Thymus (tissue), 11 donors: ENCODE measurements at regions not wholly inside any gene's neighbourhood (a gene's known extent, or its start where the extent isn't known, plus 50 kb on each side); places are given as distances from the start of the nearest gene placed in this dataset.
A peak's percentile ranks its signal among the peaks of the same experiment; 100 is the strongest.

Source experiments
- DNase-seq, 9 donors: peaks; one replicate each; pipeline ENCODE4 v3.0.0-alpha.2; 2013; ENCODE audit warnings: low spot score in 9 of 9, low read depth in 6 of 9, missing footprints in 1 of 9
- H3K27ac ChIP-seq, 2 donors: one replicate each; pipeline ENCODE4 v1.5.1; 2013; ENCODE audit warnings: control low read depth in 1 of 2, low read depth in 1 of 2, low read length in 1 of 2, mild to moderate bottlenecking in 1 of 2, moderate library complexity in 1 of 2
- H3K27me3 ChIP-seq, 2 donors: one replicate each; pipeline ENCODE4 v1.5.1; 2013; ENCODE audit warnings: low read length in 1 of 2; ENCODE audit not compliant: control insufficient read depth in 2 of 2, insufficient read depth in 1 of 2
- H3K36me3 ChIP-seq, 2 donors: one replicate each; pipeline ENCODE4 v1.5.1; 2013; ENCODE audit warnings: low read length in 1 of 2, mild to moderate bottlenecking in 1 of 2, moderate library complexity in 1 of 2; ENCODE audit not compliant: control insufficient read depth in 2 of 2, insufficient read depth in 2 of 2
- H3K4me1 ChIP-seq, 2 donors: one replicate each; pipeline ENCODE4 v1.5.1; 2013; ENCODE audit warnings: low read length in 2 of 2; ENCODE audit not compliant: control insufficient read depth in 2 of 2, insufficient read depth in 2 of 2
- H3K4me3 ChIP-seq, 2 donors: one replicate each; pipeline ENCODE4 v1.5.1; 2013; ENCODE audit warnings: low read length in 2 of 2, control low read depth in 1 of 2, mild to moderate bottlenecking in 1 of 2
- H3K9me3 ChIP-seq, 2 donors: one replicate each; pipeline ENCODE4 v1.5.1; 2013; ENCODE audit warnings: low read length in 1 of 2, mild to moderate bottlenecking in 1 of 2; ENCODE audit not compliant: control insufficient read depth in 2 of 2, insufficient read depth in 1 of 2
- WGBS: extraction: QIAGEN DNeasy Blood & Tissue Kit; methylation state at CpG from one replicate; pipeline ENCODE4 v1.1.7; 2013; 5-methylcytosine and 5-hydroxymethylcytosine counted together
- donor health status: healthy.

- no peaks in the 10 kb centered on the region for H3K4me1 ChIP-seq
- 85% methylated on average over 1 of the region's 1 CpG for WGBS
- no peak overlapping the region for H3K4me3 ChIP-seq
- H3K27me3 ChIP-seq = no peaks in the 10 kb centered on the region
- no peaks in the 10 kb centered on the region for H3K9me3 ChIP-seq
- no peak for DNase-seq
- H3K27ac ChIP-seq = no peak overlapping the region
- no peaks in the 10 kb centered on the region for H3K36me3 ChIP-seq
These were observed 367.9 kb upstream of the ADGRL4 start for GRCh38 chr1:79374397-79374796.

GRCh38 chr1:79373481-79374125 is 367.1 kb upstream of the ADGRL4 start:
- H3K9me3 ChIP-seq = no peaks in the 10 kb centered on the region
- H3K27ac ChIP-seq = no peak overlapping the region
- WGBS = 69% methylated on average over 2 of the region's 2 CpGs
- no peak overlapping the region for H3K4me3 ChIP-seq
- H3K4me1 ChIP-seq = no peaks in the 10 kb centered on the region
- DNase-seq = no peak
- H3K27me3 ChIP-seq = no peaks in the 10 kb centered on the region
- no peaks in the 10 kb centered on the region for H3K36me3 ChIP-seq

GRCh38 chr1:79371802-79372201 is 365.3 kb upstream of the ADGRL4 start:
- 94% methylated on average over 1 of the region's 1 CpG for WGBS
- no peaks in the 10 kb centered on the region for H3K9me3 ChIP-seq
- H3K27me3 ChIP-seq = no peaks in the 10 kb centered on the region
- no peaks in the 10 kb centered on the region for H3K4me1 ChIP-seq
- no peak overlapping the region for H3K4me3 ChIP-seq
- DNase-seq = no peak
- no peaks in the 10 kb centered on the region for H3K36me3 ChIP-seq
- no peak overlapping the region for H3K27ac ChIP-seq

GRCh38 chr1:79369091-79369490 is 362.6 kb upstream of the ADGRL4 start:
- Histone ChIP-seq H3K27me3 (no peaks in the 10 kb centered on the region), H3K36me3 (no peaks in the 10 kb centered on the region), H3K4me3 (no peak overlapping the region), H3K4me1 (no peaks in the 10 kb centered on the region), H3K27ac (no peak overlapping the region), H3K9me3 (no peaks in the 10 kb centered on the region)
- WGBS = 93% methylated on average over 3 of the region's 3 CpGs
- no peak for DNase-seq

- DNase-seq = no peak
- Histone ChIP-seq H3K27ac (no peak overlapping the region), H3K36me3 (no peaks in the 10 kb centered on the region), H3K4me1 (no peaks in the 10 kb centered on the region), H3K9me3 (no peaks in the 10 kb centered on the region), H3K4me3 (no peak overlapping the region), H3K27me3 (no peaks in the 10 kb centered on the region)
- WGBS = 83% methylated on average over 1 of the region's 1 CpG
These were observed 358.4 kb upstream of the ADGRL4 start for GRCh38 chr1:79364896-79365295.

GRCh38 chr1:79363430-79363829 is 356.9 kb upstream of the ADGRL4 start:
- Histone ChIP-seq H3K27ac (no peak overlapping the region), H3K27me3 (no peaks in the 10 kb centered on the region), H3K4me1 (no peaks in the 10 kb centered on the region), H3K9me3 (no peaks in the 10 kb centered on the region), H3K36me3 (no peaks in the 10 kb centered on the region), H3K4me3 (no peak overlapping the region)
- DNase-seq = no peak

- Histone ChIP-seq H3K9me3 (no peaks in the 10 kb centered on the region), H3K4me1 (no peaks in the 10 kb centered on the region), H3K27ac (no peak overlapping the region), H3K36me3 (no peaks in the 10 kb centered on the region), H3K27me3 (no peaks in the 10 kb centered on the region), H3K4me3 (no peak overlapping the region)
- DNase-seq = no peak
- 95% methylated on average over 3 of the region's 3 CpGs for WGBS
These were observed 355.9 kb upstream of the ADGRL4 start for GRCh38 chr1:79362470-79362869.

GRCh38 chr1:79355090-79355489 is 348.6 kb upstream of the ADGRL4 start:
- Histone ChIP-seq H3K27ac (no peak overlapping the region), H3K27me3 (no peaks in the 10 kb centered on the region), H3K36me3 (no peaks in the 10 kb centered on the region), H3K9me3 (no peaks in the 10 kb centered on the region), H3K4me3 (no peak overlapping the region), H3K4me1 (no peaks in the 10 kb centered on the region)
- DNase-seq = no peak
- WGBS = 66% methylated on average over 4 of the region's 4 CpGs

- peak in 1 of 9 donors; percentile 10 for DNase-seq
- WGBS = 82% methylated on average over 4 of the region's 4 CpGs
- H3K9me3 ChIP-seq = no peaks in the 10 kb centered on the region
These were observed 346.7 kb upstream of the ADGRL4 start for GRCh38 chr1:79353224-79353623.

GRCh38 chr1:79326875-79327274 is 320.3 kb upstream of the ADGRL4 start:
- Histone ChIP-seq H3K9me3 (no peaks in the 10 kb centered on the region), H3K27me3 (no peaks in the 10 kb centered on the region), H3K27ac (no peak overlapping the region), H3K36me3 (no peaks in the 10 kb centered on the region), H3K4me1 (no peaks in the 10 kb centered on the region), H3K4me3 (no peak overlapping the region)
- no peak for DNase-seq
- WGBS = 94% methylated on average over 3 of the region's 3 CpGs

More at GRCh38 chr1:79353224-79353623, 346.7 kb upstream of the ADGRL4 start:
- H3K27ac ChIP-seq = no peak overlapping the region
- no peaks in the 10 kb centered on the region for H3K27me3 ChIP-seq
- no peaks in the 10 kb centered on the region for H3K36me3 ChIP-seq
- H3K4me3 ChIP-seq = no peak overlapping the region
- no peaks in the 10 kb centered on the region for H3K4me1 ChIP-seq
